Stimulated activated CD4-positive, alpha-beta T cell treated with anti-CD3 and anti-CD28 coated beads, Interleukin-15, amount 100 ng/mL, for 24 hours (primary cell): ENCODE measurements at regions not wholly inside any gene's neighbourhood (a gene's known extent, or its start where the extent isn't known, plus 50 kb on each side); places are given as distances from the start of the nearest gene placed in this dataset.

Experiments
- DNase-seq: peaks from one replicate; pipeline ENCODE4 v3.0.0-alpha.2; 2020

DNA sequence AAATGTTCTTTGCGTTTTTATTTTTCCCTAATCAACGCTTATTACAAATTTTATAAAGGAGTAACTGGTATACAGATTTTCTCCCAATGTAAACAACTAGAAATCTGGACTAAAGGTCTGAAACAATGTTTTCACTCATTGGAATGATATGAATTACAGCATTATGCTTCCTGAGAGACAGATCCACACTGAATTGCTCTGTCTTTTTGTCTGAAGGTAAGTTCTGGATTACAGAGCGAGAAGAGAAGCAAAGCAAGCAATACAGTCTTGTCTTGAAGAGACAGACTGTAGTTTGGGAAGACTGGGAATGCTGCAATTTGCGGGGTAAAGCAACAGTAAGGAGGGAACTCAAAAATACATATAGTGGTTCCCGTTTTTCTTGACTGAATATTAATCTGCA is 262.2 kb upstream of the PABPC4L start:
- DNase-seq, result no peak

DNA sequence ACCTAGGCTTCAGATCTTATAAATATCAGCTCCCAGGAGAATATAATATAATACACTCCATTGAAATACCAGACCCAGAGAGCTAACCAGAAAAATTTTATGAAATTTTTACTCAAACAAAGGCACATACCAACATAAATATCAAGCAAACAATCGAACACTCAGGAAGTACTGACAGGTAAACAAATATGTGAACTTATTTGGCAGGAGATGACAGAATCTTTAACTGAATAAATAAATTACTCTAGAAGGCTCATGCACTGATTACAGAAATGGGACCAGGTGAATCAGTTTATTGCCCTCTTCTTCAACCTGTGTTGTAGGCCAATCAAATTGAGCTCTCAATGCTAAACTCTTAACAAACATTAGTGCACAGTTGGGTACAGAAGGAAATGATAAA is 225.2 kb upstream of the PABPC4L start:
- DNase-seq, result no peak

DNA sequence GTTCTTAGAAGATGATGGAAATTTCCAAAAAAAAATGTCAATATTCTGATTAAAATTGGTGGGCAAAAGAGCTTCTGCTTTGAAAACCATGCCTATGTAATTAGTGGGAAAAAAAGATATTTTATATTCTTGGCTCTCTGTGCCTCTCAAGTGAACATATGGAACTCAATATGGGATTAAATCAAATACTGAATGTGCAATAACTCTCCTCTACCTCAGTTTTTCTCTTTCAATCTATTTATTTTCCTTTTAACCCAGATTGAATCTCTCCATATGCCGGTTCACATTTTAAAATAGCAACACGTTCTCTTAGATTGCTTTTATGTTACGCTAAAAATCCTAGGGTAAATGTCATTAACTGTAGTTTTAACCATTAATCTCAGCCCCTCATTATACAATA is 224.2 kb upstream of the PABPC4L start:
- DNase-seq, result no peak

DNA sequence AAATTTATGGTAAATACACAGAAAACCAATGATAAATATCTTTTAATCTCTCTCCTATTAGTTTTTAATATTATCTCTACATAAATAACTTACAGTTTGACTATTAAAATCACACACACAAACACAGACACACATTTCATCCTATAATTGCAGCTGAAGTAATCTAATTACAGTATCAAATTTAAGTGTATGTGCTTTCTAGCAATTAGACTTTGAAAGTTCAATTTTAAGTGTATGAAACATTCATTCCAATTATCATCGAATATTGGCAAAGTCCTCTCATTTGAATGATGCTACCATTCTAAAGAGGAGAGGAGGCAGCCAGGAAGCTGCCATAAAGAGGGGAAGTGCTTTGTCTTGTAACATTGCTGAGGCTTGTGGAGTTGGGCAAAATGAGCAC is 221.2 kb upstream of the PABPC4L start:
- DNase-seq, result no peak

DNA sequence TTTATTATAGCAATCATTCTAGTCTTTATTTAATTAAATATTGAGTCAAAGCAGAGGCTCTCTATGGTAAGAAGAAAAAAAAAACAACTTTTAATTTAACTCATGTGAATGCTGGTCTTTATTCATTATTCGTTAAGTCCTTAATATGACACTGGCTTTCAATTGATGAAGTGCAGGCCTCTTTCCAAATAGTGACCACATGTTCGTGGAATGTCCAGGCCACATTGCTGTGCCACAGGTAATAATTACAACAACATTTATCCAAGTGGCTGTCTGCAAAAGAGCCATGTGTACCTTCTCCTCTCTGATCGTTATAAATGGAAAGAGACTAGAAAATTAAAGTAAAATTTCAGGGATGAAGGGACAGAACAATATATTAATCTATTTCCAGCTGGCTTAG is 220.1 kb upstream of the PABPC4L start:
- no peak for DNase-seq

DNA sequence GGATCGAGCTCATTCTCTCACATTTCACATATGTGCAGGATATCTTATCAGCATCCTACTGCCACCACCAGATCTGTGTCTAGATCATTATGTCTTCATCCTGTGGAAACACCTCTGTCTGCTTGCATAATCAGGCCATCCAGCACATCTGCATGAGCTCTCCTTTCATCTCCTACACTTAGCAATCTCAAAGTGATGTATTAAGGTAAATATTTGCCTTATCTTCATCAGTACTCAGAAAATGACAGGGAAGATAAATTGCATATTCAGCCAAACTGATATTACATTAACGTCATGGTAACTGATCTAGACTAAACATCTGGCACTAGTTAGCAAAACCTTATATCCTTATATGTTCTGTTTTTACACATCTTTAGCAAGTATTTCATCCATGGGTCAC is 207.3 kb upstream of the PABPC4L start:
- no peak for DNase-seq

DNA sequence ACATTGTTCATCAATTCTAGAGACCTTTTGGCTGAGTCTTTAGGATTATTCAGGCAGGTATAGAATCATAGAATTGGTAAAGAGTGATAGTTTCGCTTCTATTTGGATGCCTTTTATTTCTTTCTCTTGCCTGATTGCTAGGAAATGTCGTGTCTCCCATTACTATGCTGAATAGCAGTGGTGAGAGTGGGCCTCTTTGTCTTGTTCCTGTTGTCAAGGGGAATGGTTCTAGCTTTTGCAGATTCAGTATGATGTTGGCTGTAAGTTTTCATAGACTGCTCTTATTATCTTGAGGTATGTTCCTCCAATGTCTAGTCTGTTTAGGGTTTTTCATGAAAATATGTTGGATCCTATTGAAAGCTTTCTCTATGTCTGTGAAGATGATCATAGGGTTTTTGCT is 200.2 kb upstream of the PABPC4L start:
- no peak for DNase-seq

DNA sequence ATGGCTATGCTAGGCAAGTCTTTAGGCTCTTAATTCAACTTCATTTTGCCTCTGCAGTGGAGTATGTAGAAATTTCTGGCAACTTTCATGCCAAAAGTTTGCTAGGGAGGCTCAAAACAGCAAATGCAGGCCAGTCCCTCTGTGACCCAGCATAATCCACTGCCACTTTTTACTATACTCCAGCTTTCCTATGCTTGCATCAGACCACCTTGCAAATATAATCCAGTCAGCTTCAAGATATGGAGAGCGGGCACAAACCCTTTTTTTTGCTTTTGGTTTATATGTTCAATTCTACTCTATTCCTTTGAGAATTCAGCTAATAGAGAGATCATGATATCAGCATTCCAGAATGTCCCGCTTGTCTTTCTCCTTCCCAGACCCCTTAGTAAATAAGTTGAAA is 192.0 kb upstream of the PABPC4L start:
- no peak for DNase-seq

DNA sequence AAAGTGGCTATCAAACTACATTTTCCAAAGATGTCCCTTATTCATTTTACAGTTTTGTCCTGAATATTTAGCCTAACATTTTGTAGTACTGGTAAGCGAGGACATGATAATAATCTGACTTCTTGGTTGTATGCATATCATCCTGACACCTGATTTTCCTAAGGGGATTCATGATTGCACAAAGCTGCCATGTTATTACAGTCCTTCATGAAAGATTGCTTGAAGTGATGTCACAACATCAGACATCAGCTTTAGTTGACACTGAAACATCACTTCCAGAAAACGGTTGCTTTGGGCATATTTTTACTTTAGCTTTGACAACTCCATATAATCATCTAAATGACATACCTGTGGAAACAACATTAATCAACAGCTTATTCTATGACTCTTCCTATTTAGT is 188.7 kb upstream of the PABPC4L start:
- no peak for DNase-seq

DNA sequence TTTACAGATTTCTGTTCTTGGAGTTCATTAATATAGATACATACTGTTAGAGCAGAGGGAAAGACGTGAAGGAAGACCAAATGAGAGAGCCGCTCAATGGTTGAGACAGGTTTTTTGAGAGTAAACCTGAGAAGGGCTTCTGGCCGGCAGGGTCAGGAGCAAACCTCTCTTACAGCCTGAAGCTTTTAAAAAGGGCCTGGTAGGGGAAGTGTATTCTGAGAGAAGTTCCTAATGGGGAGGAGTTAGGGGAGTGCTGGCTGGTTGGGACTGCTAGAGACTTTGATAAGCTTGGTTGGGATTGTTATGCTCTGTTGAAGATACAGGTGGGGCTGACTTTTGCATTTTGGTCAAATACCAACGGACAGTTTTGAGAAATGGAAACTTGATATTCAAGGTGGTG is 186.8 kb upstream of the PABPC4L start:
- DNase-seq, result no peak

DNA sequence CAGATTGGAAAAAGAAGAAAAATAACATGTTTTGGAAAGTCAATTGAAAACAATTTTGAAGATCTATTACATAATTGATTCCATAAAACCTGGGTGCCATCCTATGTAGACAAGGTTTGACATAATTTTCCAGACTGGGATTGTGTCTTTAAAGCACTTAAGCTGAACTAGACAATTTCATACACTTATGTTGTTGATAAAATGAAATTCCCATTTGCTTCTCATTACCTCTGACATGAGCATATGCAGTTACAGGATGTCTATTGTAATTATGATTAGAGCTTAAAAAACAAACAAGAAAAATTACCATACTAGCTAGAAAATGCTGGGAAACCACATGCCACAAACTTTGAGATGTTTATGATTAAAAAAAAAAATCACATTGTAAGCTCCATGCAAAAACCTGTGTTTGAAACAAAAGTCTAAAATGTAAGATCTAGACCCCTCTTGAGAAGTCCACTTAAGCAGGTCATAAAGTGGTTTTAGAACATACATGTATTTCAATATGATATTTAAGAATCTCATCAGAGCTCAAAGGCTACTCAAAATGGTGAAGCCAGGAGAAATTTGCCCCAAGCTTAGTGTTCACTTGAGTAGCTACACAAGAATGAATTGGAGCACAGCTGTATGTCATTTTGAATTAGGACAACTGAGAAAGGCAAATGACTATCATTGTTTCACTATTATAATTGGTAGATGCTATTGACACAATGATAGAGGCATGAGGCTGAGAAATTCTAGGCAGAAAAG is 181.1 kb upstream of the PABPC4L start:
- DNase-seq, result no peak

DNA sequence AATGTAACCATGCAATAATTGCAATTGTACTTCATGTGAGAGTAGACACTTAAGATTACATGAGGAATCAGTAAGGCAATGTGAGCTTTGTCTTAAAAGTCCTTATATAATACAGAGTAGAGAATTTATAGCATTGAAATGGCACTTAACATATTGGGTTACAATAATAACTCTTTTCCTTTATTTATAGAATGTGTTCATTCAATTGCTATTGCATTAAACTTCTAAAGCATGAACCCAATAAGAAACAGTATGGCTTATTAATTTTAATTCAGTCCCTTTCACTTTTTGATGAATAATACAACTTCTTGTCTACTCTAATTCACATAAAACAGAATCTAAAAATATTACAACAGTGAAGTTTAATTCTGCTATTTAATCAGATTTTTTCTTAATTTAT is 174.2 kb upstream of the PABPC4L start:
- DNase-seq, result no peak

DNA sequence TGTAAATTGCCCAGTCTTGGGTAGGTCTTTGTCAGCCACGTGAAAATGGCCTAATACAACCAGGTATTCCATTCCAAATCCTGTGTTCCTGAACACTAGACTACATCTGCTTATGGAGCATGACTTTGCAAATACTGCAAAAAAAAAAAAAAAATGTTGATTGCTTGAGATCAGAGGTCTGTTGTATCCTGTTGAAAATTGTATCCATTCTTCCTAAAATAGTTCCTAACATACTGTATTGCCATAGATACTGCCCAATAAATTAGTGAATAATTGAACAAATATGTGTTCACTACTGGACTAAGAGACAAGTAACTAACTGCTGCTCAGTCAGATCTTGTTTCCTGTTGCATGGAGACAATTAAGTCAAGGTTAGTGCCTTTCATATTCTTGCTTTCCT is 164.3 kb upstream of the PABPC4L start:
- no peak for DNase-seq

DNA sequence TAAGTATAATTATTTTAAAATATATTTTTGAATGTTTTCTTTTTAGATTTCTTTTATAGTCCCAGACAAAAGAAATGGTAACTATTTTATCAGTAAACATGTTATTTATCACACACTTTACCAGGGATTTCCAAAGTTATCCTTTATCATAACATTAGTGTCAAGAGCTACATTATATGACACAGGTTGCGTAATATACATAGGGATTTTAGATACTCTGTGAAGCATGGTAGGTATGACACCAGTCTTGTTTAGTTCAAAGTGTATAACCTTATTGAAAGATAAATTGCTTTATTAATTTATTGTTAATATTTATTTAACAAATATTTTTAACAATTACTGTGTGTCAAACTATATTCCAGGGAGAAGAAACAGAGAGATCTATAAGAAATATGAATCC is 163.3 kb upstream of the PABPC4L start:
- no peak for DNase-seq

DNA sequence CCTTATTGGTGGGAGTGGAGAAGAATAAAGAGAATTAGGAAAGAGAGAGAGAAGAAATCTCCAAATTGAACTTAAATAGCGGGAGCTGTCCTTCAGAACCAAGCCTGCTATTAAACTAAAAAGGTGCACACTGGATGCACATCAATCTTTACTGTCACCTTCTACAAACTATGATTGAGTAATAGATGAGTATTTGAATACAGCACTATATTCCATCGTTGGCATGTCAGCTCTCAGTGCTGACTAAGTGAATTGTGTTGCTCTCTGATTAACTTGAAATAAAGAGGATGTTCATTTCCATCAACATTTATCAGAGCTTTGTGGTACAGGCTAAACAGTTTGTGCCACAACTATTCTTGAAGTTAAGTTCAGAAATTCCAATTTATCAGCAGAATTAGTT is 143.7 kb upstream of the PABPC4L start:
- no peak for DNase-seq

DNA sequence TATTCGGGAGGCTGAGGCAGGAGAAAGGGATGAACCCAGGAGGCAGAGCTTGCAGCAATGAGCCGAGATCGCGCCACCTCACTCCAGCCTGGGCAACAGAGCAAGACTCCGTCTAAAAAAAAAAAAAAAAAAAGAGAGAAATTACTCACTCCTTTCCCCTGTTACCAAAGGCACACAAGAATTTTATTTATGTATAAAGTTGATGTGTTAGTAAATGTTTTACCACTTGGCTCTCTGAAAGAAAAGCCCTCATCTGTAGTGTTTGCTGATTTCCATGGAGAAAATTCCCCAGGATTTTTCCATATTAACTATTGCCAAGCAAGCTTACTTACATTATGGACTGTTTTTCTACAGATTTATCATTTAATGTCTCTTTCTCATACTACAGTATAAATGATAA is 142.1 kb upstream of the PABPC4L start:
- no peak for DNase-seq

DNA sequence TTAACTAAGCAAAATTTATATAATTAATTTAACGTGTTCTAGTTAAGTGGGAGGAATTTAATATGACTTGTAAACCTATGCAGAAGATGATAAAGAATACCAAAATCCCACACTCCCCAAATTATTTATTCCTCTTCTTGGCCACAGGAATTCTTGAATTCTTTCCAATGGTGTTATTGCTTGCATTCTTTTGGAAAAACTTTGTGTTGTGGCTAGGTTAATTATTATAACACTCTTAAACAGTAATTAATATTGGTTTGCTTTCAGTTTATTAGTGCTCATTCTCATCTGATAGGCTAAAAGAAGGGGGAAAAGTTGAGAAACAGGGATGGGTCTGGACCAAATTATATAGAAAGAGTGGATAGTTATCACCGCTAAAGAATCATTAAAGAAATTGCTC is 141.5 kb upstream of the PABPC4L start:
- no peak for DNase-seq

DNA sequence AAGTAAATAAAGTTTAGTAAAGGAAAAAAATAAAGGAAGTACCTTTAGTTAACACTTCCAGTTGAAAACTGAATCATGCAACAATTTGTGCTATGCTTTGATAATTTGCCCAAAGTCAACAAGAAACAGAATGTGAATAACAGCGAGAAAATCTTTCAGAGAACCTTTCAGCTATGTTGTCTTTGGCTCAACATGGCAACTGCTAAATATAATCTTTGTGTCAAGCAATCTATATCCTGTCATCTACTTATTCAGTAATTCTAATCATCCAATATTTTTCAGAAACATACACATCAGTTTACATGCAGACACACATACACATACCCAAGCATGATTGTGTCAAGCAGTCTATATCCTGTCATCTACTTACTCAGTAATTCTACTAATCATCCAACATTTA is 136.0 kb upstream of the PABPC4L start:
- DNase-seq, result no peak

DNA sequence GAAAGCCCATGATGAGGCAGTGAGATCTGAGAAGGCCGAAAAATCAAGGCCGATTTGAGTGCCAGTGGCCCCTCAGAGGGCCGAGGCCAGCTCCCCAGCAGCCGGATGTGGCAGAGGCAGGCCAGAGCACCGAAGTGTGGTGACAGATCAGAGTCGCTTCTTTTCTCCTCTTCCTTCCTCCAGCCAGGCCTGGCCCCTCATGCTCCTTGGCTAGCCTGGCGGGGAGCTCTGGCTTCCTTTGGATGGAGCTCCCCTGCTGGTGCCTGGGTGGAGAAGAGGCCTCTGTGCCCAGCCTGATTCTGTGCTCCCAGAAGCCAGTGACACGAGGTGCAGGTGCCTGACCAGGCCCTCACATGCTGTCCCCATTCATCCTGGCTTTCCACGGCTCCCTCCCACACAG is 127.2 kb upstream of the PABPC4L start:
- DNase-seq, result no peak

DNA sequence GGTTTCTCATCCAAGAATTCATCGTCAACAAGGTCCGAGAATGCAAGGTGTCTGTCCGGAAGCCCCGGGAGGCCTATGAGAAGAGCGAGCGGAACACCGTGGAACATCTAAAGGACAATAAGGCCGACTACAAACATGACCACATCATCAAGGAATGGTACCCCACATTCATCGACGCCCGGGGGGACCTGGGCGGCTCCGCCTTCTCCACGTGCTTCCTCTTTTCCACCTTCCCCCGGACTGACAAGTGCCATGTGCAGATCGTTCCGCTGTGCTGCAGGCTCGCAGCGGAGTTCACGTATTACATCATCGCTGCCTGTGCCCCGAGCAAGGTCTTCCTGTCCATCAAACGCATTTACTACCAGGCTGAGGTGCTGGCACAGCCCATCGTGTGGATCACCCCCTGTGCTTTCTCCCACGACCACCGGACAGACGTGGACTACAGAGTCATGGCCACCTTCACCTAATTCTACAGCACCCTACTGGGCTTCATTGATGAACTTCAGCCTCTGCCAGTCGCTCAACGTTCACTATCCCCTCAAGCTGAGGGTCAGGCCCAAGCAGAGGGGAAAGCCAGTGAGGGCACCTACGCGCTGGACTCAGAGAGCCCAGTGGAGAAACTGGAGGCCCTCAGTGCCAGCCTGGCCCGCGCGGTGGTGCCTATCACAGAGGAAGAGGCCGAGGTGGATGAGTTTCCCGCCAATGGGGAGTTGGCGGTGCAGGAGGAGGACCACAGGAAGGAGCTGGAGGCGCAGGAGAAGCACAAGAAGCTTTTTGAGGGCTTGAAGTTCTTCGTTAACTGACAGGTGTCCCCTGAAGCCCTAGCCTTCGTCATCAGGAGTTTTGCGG is 125.9 kb upstream of the PABPC4L start:
- DNase-seq, result no peak

DNA sequence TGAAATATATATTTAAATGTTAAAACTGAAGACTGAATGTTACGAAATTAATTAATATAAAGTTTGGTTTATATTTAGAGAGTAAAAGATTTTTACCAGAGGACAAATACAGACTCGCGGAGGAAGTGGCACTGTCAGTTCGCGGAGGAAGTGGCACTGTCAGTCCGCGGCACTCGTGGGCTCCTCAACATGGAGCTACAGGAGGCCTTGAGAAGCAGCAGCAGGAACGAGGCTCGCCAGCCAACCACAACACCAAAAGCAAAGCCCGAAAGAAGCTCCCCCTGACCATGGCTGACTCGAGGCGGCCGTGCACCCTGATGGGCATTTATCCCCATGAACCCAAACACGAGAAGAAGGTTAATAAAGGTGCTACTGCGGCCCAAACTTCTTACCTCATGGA is 125.3 kb upstream of the PABPC4L start:
- DNase-seq, result no peak

DNA sequence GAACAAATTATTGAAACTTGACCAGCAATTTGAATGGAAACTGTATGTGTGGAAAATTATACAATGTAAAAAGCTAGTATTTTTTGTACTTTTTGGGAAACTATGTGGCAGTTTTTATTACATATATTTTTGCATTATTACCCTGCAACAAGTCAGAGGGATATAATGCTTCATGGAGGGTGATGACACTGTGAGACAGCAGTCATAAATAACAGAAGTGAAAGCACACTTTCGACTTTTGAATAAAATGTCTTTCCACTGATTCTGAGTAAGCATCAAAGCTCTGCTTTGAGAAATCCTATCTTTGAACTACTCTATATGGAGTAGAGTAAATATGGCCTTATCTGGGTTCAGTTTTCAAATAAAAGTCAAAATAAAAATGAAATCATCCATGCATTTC is 122.6 kb upstream of the PABPC4L start:
- DNase-seq, result no peak

DNA sequence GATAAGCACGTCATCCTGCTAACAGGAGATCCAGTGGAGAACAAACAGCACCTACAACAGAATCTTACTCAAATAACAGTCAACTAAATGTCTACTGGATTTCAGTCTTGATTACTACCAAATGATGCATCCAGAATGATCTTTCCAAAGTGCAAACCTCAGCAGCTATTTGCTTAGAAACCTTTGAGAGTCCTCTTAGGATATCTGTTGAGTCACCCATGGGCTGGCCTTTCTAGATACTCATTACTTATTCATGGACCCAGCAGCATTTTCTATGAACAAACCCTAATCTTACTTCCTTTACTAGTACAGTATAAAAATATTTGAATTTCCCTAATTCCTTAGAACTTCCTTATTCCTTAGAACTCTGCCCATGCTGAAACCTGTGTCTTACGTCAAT is 118.5 kb upstream of the PABPC4L start:
- no peak for DNase-seq

DNA sequence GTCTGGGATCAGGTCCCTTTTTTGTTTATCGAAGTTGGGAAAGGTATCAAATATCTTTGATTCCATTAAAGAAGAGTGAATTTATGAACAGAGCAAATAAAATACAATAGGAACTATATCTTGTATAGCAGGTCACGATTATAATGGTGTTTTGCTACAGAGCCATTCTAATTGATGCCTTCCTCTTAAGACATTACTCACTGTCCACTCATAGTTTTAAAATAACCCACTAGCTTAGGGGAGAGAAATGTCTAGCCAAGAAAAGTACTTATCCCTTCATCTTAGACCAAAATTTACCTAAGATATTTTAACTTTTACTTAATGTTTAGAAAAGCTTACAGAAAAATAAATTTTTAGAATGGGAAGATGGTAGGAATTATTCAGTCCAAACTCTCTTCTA is 112.0 kb upstream of the PABPC4L start:
- DNase-seq, result no peak

DNA sequence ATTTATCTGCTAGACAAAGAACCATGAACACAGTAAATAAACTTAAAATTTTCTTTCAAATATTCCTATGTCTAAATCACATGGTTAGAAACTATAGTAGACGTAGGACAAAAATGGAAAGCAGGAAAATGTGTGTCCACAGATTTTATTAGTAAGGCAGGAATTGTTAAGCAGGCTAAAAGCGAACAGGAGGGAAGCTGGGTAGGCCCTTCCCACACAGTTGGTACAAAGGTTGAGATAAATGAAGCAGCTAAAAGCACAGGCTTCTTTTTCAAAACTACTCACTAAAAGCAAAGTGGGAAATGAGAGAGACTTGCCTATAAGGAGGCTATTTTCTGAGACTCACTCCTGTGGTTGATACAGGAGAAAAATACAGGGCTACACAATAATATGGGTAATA is 108.1 kb upstream of the PABPC4L start:
- DNase-seq, result no peak
